Type B pancreatic cell (in vitro differentiated cells): ENCODE measurements at regions not wholly inside any gene's neighbourhood (a gene's known extent, or its start where the extent isn't known, plus 50 kb on each side); places are given as distances from the start of the nearest gene placed in this dataset.

Experiments
- DNase-seq: peaks from one replicate; pipeline ENCODE4 v3.0.0; 2021; ENCODE audit warnings: mixed read lengths; ENCODE audit not compliant: unreplicated experiment; ENCODE audit errors: extremely low spot score
- H3K27ac Mint-ChIP-seq: 2 replicates; pipeline ENCODE4 v1.8.0; 2021; ENCODE audit warnings: mild to moderate bottlenecking, mixed read lengths
- H3K27me3 Mint-ChIP-seq: 2 replicates; pipeline ENCODE4 v1.8.0; 2021; ENCODE audit warnings: mixed read lengths
- H3K36me3 Mint-ChIP-seq: 2 replicates; pipeline ENCODE4 v1.8.0; 2021; ENCODE audit warnings: mixed read lengths
- H3K4me1 Mint-ChIP-seq: one replicate; pipeline ENCODE4 v1.8.0; 2021; ENCODE audit warnings: mixed read lengths; ENCODE audit not compliant: unreplicated experiment
- H3K4me3 Mint-ChIP-seq: 2 replicates; pipeline ENCODE4 v1.8.0; 2021; ENCODE audit warnings: mild to moderate bottlenecking, mixed read lengths
- H3K9me3 Mint-ChIP-seq: 2 replicates; pipeline ENCODE4 v1.8.0; 2021; ENCODE audit warnings: mixed read lengths
- TF ChIP-seq, protein P1 (sequence below): fragments of 200-600 bp; sonication (generic); conservative IDR thresholded peaks from 2 replicates; pipeline ENCODE4 v1.5.0; 2021; ENCODE audit warnings: antibody characterized with exemption, mild to moderate bottlenecking

- no peak overlapping the region for H3K4me3 Mint-ChIP-seq
- H3K9me3 Mint-ChIP-seq, result peaks cover 5% of the 10 kb centered on the region
- no peak overlapping the region for H3K27ac Mint-ChIP-seq
- TF ChIP-seq, protein P1, sequence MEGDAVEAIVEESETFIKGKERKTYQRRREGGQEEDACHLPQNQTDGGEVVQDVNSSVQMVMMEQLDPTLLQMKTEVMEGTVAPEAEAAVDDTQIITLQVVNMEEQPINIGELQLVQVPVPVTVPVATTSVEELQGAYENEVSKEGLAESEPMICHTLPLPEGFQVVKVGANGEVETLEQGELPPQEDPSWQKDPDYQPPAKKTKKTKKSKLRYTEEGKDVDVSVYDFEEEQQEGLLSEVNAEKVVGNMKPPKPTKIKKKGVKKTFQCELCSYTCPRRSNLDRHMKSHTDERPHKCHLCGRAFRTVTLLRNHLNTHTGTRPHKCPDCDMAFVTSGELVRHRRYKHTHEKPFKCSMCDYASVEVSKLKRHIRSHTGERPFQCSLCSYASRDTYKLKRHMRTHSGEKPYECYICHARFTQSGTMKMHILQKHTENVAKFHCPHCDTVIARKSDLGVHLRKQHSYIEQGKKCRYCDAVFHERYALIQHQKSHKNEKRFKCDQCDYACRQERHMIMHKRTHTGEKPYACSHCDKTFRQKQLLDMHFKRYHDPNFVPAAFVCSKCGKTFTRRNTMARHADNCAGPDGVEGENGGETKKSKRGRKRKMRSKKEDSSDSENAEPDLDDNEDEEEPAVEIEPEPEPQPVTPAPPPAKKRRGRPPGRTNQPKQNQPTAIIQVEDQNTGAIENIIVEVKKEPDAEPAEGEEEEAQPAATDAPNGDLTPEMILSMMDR, result no peak
- no peaks in the 10 kb centered on the region for H3K27me3 Mint-ChIP-seq
- H3K4me1 Mint-ChIP-seq, result no peaks in the 10 kb centered on the region
- no peak for DNase-seq
- H3K36me3 Mint-ChIP-seq, result no peaks in the 10 kb centered on the region
Measured at GRCh38 chr3:88509582-88509981, 359.8 kb downstream of the C3orf38 start.

DNA sequence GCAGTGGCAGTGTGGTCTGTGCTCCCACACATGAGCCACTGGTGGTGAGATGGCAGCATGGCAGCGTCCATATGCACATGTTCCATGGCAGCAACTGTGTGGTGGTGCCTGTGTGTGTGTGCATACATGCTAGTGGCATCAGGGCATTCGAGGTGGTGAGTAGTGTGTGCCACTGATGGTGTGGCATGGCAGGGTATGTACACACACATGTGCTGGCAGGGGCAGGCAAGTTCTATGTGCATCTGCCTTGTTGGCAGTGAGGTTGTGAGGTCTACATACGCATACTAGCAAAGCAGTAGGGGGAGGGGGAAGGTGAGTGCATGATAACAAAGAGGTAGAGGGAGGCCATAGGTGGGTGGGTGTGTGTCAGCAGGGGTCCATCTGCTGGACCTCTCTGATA lies 378.7 kb downstream of the C3orf38 start:
- no peaks in the 10 kb centered on the region for H3K9me3 Mint-ChIP-seq
- no peaks in the 10 kb centered on the region for H3K27me3 Mint-ChIP-seq
- no peaks in the 10 kb centered on the region for H3K36me3 Mint-ChIP-seq
- TF ChIP-seq, protein P1, result no peak
- no peak overlapping the region for H3K27ac Mint-ChIP-seq
- no peaks in the 10 kb centered on the region for H3K4me1 Mint-ChIP-seq
- H3K4me3 Mint-ChIP-seq, result no peak overlapping the region
- DNase-seq, result no peak

DNA sequence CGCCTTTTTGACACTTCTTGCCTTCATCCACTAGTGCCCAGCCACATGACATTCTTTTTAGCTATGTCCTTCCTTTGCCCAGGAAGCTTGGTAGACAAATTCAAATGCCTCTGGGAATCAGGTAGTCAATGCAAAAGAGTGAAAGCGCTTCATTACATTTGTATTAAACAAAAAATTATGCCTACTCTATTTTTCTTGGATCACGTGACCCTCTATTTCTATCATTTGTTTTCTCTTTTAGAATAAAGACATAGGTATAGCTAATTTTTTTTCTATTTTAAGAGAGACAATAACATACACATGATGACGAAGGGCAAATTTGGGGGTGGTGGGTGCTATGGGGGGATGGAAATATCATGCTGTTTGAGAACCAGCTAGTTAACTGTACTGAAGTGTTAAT lies 384.8 kb downstream of the C3orf38 start:
- no peak for DNase-seq
- no peaks in the 10 kb centered on the region for H3K36me3 Mint-ChIP-seq
- no peaks in the 10 kb centered on the region for H3K9me3 Mint-ChIP-seq
- no peaks in the 10 kb centered on the region for H3K4me1 Mint-ChIP-seq
- TF ChIP-seq, protein P1, result no peak
- no peaks in the 10 kb centered on the region for H3K27me3 Mint-ChIP-seq
- H3K4me3 Mint-ChIP-seq, result no peak overlapping the region
- no peak overlapping the region for H3K27ac Mint-ChIP-seq

DNA sequence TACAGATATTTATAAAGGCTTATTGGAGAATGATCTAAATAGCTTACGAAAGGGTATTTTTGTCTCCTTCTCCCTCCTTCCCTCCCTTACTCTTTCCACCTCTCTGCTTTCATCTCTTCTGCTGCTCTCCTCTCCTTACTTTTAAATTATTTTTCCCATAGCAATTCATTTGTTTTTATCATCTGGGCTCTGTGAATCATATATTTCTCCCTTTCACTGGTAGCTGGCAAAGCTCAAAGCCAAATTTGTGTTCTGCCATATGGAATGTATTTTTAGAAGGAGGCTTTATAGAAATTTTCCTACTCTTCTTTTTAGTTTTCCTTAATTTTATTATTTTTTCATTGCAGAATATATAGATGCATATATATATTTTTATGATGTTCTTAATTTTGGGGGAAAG lies 385.8 kb downstream of the C3orf38 start:
- Mint-ChIP-seq H3K27ac (no peak overlapping the region), H3K9me3 (no peaks in the 10 kb centered on the region), H3K4me1 (no peaks in the 10 kb centered on the region), H3K4me3 (no peak overlapping the region), H3K27me3 (no peaks in the 10 kb centered on the region), H3K36me3 (no peaks in the 10 kb centered on the region)
- TF ChIP-seq, protein P1, result no peak
- no peak for DNase-seq

GRCh38 chr3:88542916-88543315 lies 393.2 kb downstream of the C3orf38 start:
- Mint-ChIP-seq H3K27ac (no peak overlapping the region), H3K4me1 (no peaks in the 10 kb centered on the region), H3K9me3 (peaks cover 4% of the 10 kb centered on the region), H3K27me3 (no peaks in the 10 kb centered on the region), H3K4me3 (no peak overlapping the region), H3K36me3 (no peaks in the 10 kb centered on the region)
- TF ChIP-seq, protein P1, result no peak
- no peak for DNase-seq

GRCh38 chr3:88572450-88572849 lies 422.7 kb downstream of the C3orf38 start:
- no peak overlapping the region for H3K4me3 Mint-ChIP-seq
- DNase-seq, result no peak
- H3K27me3 Mint-ChIP-seq, result no peaks in the 10 kb centered on the region
- TF ChIP-seq, protein P1, result no peak
- no peaks in the 10 kb centered on the region for H3K36me3 Mint-ChIP-seq
- no peaks in the 10 kb centered on the region for H3K4me1 Mint-ChIP-seq
- no peak overlapping the region for H3K27ac Mint-ChIP-seq
- H3K9me3 Mint-ChIP-seq, result peaks cover 5% of the 10 kb centered on the region
